SK-N-SH (cell line): ENCODE measurements at regions not wholly inside any gene's neighbourhood (a gene's known extent, or its start where the extent isn't known, plus 50 kb on each side); places are given as distances from the start of the nearest gene placed in this dataset.

Source experiments
- CTCF ChIA-PET: fragments of 300-600, 350-600 bp; formaldehyde crosslinking; extraction: SDS; loops from one replicate; lab custom pipeline; 2021; lab: Yijun Ruan, JAX
- POLR2A ChIA-PET: fragments of 350-600 bp; sonication (Branson Sonifier 250); formaldehyde crosslinking; extraction: SDS; loops from one replicate; lab custom pipeline; 2020; ENCODE audit warnings: antibody characterized with exemption, inconsistent platforms; lab: Yijun Ruan, JAX
- DNase-seq: peaks from one replicate; pipeline ENCODE4 v3.0.0; 2012
- H2AFZ ChIP-seq: fragments of 200-600 bp; sonication (generic); 2 replicates; pipeline ENCODE4 v1.8.1; 2016; ENCODE audit warnings: antibody characterized with exemption, mild to moderate bottlenecking, low read depth
- H3F3A ChIP-seq: fragments of 200-600 bp; sonication (generic); replicated peaks from 2 replicates; pipeline ENCODE3; 2016; ENCODE audit warnings: antibody characterized with exemption, mild to moderate bottlenecking; ENCODE audit not compliant: insufficient read depth
- H3K27ac ChIP-seq, 2 experiments: fragments of 200-500 bp in 1 of 2; fragments of 200-600 bp in 1 of 2; sonication (Bioruptor generic) in 1 of 2; sonication (generic), shearing (Covaris generic) in 1 of 2; 2 replicates each; pipeline versions ENCODE4 v1.5.1 to v1.6.1; 2014 to 2016; ENCODE audit warnings: low read depth in 2 of 2, inconsistent platforms in 1 of 2, low read length in 1 of 2, mild to moderate bottlenecking in 1 of 2, mixed read lengths in 1 of 2
- H3K27me3 ChIP-seq: fragments of 200-600 bp; sonication (generic), shearing (Covaris generic); 2 replicates; pipeline ENCODE4 v1.6.1; 2016; ENCODE audit warnings: mixed run types; ENCODE audit not compliant: insufficient read depth
- H3K36me3 ChIP-seq, 2 experiments: fragments of 200-500 bp in 1 of 2; fragments of 200-600 bp in 1 of 2; sonication (Bioruptor generic) in 1 of 2; sonication (generic) in 1 of 2; replicated peaks in 1 of 2; 2 replicates each; pipeline versions ENCODE3 to v1.5.1; 2014 to 2016; ENCODE audit warnings: low read length in 1 of 2, mild to moderate bottlenecking in 1 of 2; ENCODE audit not compliant: insufficient read depth in 2 of 2, control insufficient read depth in 1 of 2
- H3K4me1 ChIP-seq, 2 experiments: fragments of 200-500 bp in 1 of 2; fragments of 200-600 bp in 1 of 2; sonication (Bioruptor generic) in 1 of 2; sonication (generic), shearing (Covaris generic) in 1 of 2; 2 replicates each; pipeline versions ENCODE4 v1.5.1 to v1.6.1; 2014 to 2016; ENCODE audit warnings: low read depth in 1 of 2, low read length in 1 of 2, mixed run types in 1 of 2; ENCODE audit not compliant: insufficient read depth in 2 of 2, control insufficient read depth in 1 of 2
- H3K4me2 ChIP-seq: fragments of 200-600 bp; sonication (generic), shearing (Covaris generic); 2 replicates; pipeline ENCODE4 v1.6.1; 2017; ENCODE audit warnings: mixed run types
- H3K4me3 ChIP-seq, 2 experiments: fragments of 200-500 bp in 1 of 2; fragments of 200-600 bp in 1 of 2; sonication (Bioruptor generic) in 1 of 2; sonication (generic), shearing (Covaris generic) in 1 of 2; 2 replicates each; pipeline versions ENCODE4 v1.5.1 to v1.8.1; 2014 to 2016; ENCODE audit warnings: low read depth in 2 of 2, inconsistent platforms in 1 of 2, low read length in 1 of 2, mild to moderate bottlenecking in 1 of 2, mixed read lengths in 1 of 2, moderate library complexity in 1 of 2
- H3K79me2 ChIP-seq: fragments of 200-600 bp; sonication (generic); 2 replicates; pipeline ENCODE4 v1.8.1; 2017; ENCODE audit warnings: mild to moderate bottlenecking; ENCODE audit not compliant: insufficient read depth
- H3K9ac ChIP-seq: fragments of 200-600 bp; sonication (generic); 2 replicates; pipeline ENCODE4 v1.6.1; 2017; ENCODE audit warnings: mixed run types
- H3K9me2 ChIP-seq: fragments of 200-600 bp; sonication (generic); 2 replicates; pipeline ENCODE4 v1.6.1; 2017; ENCODE audit warnings: mixed run types
- H3K9me3 ChIP-seq: fragments of 200-600 bp; sonication (generic); 2 replicates; pipeline ENCODE4 v1.6.1; 2017; ENCODE audit warnings: mixed run types, mild to moderate bottlenecking, moderate library complexity
- H4K20me1 ChIP-seq: fragments of 200-600 bp; sonication (generic); 2 replicates; pipeline ENCODE4 v1.6.1; 2017; ENCODE audit warnings: mild to moderate bottlenecking, mixed run types; ENCODE audit not compliant: insufficient read depth
- CHD2 ChIP-seq: fragments of 150-350 bp; IDR thresholded peaks from 2 replicates; pipeline ENCODE4 v1.6.1; 2018; ENCODE audit warnings: low read length; ENCODE audit not compliant: partially characterized antibody
- EP300 ChIP-seq, 2 experiments: IDR thresholded peaks; 2 replicates each; pipeline versions ENCODE4 v1.4.0 to v1.6.1; 2012; ENCODE audit warnings: borderline replicate concordance in 1 of 2, low read depth in 1 of 2, low read length in 1 of 2
- EZH2phosphoT487 ChIP-seq: fragments of 200-600 bp; sonication (generic); IDR thresholded peaks from 2 replicates; pipeline ENCODE4 v1.6.1; 2017; ENCODE audit warnings: low read depth, mixed run types, mild to moderate bottlenecking, antibody characterized with exemption, moderate library complexity, borderline replicate concordance
- FOXJ3 ChIP-seq: sonication (generic); formaldehyde crosslinking; IDR thresholded peaks from 2 replicates; pipeline ENCODE4 v1.5.1; 2020; ENCODE audit warnings: mild to moderate bottlenecking, missing genetic modification reagents
- GABPA ChIP-seq: IDR thresholded peaks from 2 replicates; pipeline ENCODE4 v1.4.0; 2012; ENCODE audit warnings: low read depth, mild to moderate bottlenecking
- JUND ChIP-seq: IDR thresholded peaks from 2 replicates; pipeline ENCODE4 v1.4.0; 2012
- MEF2A ChIP-seq: IDR thresholded peaks from 2 replicates; pipeline ENCODE4 v1.4.0; 2012; ENCODE audit warnings: low read depth, borderline replicate concordance
- NFIC ChIP-seq: IDR thresholded peaks from 2 replicates; pipeline ENCODE4 v1.4.0; 2012; ENCODE audit warnings: borderline replicate concordance
- SMC3 ChIP-seq: IDR thresholded peaks from 2 replicates; pipeline ENCODE4 v1.6.1; 2012; ENCODE audit warnings: low read depth, low read length, improper control_type of control experiment
- YY1 ChIP-seq: IDR thresholded peaks from 2 replicates; pipeline ENCODE4 v1.4.0; 2012; ENCODE audit warnings: low read depth, mild to moderate bottlenecking
- WGBS: methylation state at CpG from one replicate; pipeline ENCODE4 v1.1.6; 2017; ENCODE audit warnings: low lambda C conversion rate; 5-methylcytosine and 5-hydroxymethylcytosine counted together
- TF ChIP-seq, protein P1 (sequence below): IDR thresholded peaks from 2 replicates; pipeline ENCODE4 v1.4.0; 2012; ENCODE audit warnings: low read depth
- TF ChIP-seq, protein P2 (sequence below): IDR thresholded peaks from 2 replicates; pipeline ENCODE4; 2012
- TF ChIP-seq, protein P3 (sequence below): IDR thresholded peaks from 2 replicates; pipeline ENCODE4 v1.4.0; 2012; ENCODE audit warnings: low read depth, borderline replicate concordance

DNA sequence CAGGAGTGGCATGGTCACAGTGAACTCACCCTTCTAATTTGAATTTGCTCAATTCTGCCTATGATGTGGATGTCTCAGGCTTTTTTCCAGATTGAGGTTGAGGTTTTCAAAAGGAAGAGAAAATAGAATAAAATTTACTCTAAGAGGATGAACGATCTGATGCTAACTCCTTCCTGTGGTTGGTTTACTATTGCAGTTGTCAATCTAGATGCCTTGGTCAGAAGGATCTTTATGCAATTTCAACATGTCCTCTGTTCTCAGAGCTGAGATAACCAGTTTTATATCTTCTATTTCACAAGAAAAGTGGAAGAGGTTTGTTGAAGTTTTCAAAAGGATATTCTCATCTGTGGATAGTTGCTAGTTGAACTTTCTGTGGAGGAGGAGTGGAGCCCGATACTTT lies 150.7 kb upstream of the WDR11 start:
- no peak overlapping the region for H3K4me3 ChIP-seq
- H3K27ac ChIP-seq, result no peak overlapping the region
- H3K36me3 ChIP-seq, result peaks cover 0 to 6% of the 10 kb centered on the region in 2 experiments
- no peaks in the 10 kb centered on the region for H3K79me2 ChIP-seq
- H3F3A ChIP-seq, result no peaks in the 10 kb centered on the region
- POLR2A ChIA-PET, result no interaction called here
- CTCF ChIA-PET, result no interaction called here
- H3K4me2 ChIP-seq, result no peak overlapping the region
- H4K20me1 ChIP-seq, result no peaks in the 10 kb centered on the region
- TF ChIP-seq, protein P1, sequence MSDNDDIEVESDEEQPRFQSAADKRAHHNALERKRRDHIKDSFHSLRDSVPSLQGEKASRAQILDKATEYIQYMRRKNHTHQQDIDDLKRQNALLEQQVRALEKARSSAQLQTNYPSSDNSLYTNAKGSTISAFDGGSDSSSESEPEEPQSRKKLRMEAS, result no peak
- no peak for TF ChIP-seq CHD2
- TF ChIP-seq, all 33 proteins: peak for 0
- no peaks in the 10 kb centered on the region for H3K9me2 ChIP-seq
- no peak overlapping the region for H2AFZ ChIP-seq
- no peak for DNase-seq
- H3K9me3 ChIP-seq, result peaks cover 29% of the 10 kb centered on the region; the same call in 1 of the 2 replicates
- WGBS, result 28% methylated on average over 2 of the region's 2 CpGs
- H3K9ac ChIP-seq, result no peak overlapping the region
- H3K4me1 ChIP-seq, result no peaks in the 10 kb centered on the region
- no peaks in the 10 kb centered on the region for H3K27me3 ChIP-seq

DNA sequence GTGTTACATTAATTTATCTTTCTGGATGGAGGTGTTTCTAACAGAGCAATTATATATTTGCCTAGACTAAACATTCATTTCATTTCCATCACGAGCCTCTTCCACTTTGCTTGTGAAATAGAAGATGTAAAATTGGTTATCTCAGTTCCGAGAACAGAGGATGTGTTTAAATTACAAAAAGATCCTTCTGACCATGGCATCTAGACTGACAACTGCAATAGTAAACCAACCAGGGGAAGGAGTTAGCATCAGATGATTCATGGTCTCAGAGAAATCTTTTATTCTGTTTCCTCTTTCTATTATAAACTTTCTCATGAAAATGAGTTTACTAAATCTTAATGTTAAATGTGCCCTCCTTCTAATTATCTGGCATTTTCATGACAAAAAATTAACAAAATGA lies 149.8 kb upstream of the WDR11 start:
- no peak for DNase-seq
- H3F3A ChIP-seq, result no peaks in the 10 kb centered on the region
- no peaks in the 10 kb centered on the region for H4K20me1 ChIP-seq
- no peaks in the 10 kb centered on the region for H3K9me2 ChIP-seq
- no peaks in the 10 kb centered on the region for H3K79me2 ChIP-seq
- peaks cover 27% of the 10 kb centered on the region; the same call in 1 of the 2 replicates for H3K9me3 ChIP-seq
- WGBS, result 37% methylated on average over 2 of the region's 2 CpGs
- H2AFZ ChIP-seq, result no peak overlapping the region
- POLR2A ChIA-PET, result no interaction called here
- no peak overlapping the region for H3K27ac ChIP-seq
- H3K4me3 ChIP-seq, result no peak overlapping the region
- H3K4me2 ChIP-seq, result no peak overlapping the region
- no peak overlapping the region for H3K9ac ChIP-seq
- TF ChIP-seq JUND (no peak), SMC3 (no peak), YY1 (no peak), MEF2A (no peak), EP300 (IDR thresholded peaks at IDR 0.05; ENCODE audit: borderline replicate concordance in 1 of 2, low read depth in 1 of 2, low read length in 1 of 2) (no peak), EZH2phosphoT487 (no peak), NFIC (no peak), GABPA (no peak), FOXJ3 (CRISPR knock-in tag) (no peak)
- TF ChIP-seq, protein P2, sequence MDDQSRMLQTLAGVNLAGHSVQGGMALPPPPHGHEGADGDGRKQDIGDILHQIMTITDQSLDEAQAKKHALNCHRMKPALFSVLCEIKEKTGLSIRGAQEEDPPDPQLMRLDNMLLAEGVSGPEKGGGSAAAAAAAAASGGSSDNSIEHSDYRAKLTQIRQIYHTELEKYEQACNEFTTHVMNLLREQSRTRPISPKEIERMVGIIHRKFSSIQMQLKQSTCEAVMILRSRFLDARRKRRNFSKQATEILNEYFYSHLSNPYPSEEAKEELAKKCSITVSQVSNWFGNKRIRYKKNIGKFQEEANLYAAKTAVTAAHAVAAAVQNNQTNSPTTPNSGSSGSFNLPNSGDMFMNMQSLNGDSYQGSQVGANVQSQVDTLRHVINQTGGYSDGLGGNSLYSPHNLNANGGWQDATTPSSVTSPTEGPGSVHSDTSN, result no peak
- TF ChIP-seq, protein P1, result no peak
- TF ChIP-seq, protein P3, sequence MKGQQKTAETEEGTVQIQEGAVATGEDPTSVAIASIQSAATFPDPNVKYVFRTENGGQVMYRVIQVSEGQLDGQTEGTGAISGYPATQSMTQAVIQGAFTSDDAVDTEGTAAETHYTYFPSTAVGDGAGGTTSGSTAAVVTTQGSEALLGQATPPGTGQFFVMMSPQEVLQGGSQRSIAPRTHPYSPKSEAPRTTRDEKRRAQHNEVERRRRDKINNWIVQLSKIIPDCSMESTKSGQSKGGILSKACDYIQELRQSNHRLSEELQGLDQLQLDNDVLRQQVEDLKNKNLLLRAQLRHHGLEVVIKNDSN, result no peak
- CTCF ChIA-PET, result no interaction called here
- peaks cover 0 to 6% of the 10 kb centered on the region in 2 experiments for H3K36me3 ChIP-seq
- no peaks in the 10 kb centered on the region for H3K27me3 ChIP-seq
- H3K4me1 ChIP-seq, result no peaks in the 10 kb centered on the region
